ENCODE measurements at regions not wholly inside any gene's neighbourhood (a gene's known extent, or its start where the extent isn't known, plus 50 kb on each side); places are given as distances from the start of the nearest gene placed in this dataset.

- Histone ChIP-seq H2BK12ac (ENCODE audit: low read depth, low read length) (peak overlapping the region; percentile 23; the same call in 1 of the 2 replicates), H3K27ac (ENCODE audit: low read depth, low read length) (no peak overlapping the region), H4K5ac (ENCODE audit: insufficient read length, low read depth, low read length) (no peak overlapping the region), H3K36me3 (ENCODE audit: control insufficient read depth in 2 of 4, insufficient read depth in 4 of 4, low read length in 3 of 4) (no peaks in the 10 kb centered on the region), H4K20me1 (replicated peaks in 1 of 2; ENCODE audit: control insufficient read depth in 1 of 2, insufficient read depth in 2 of 2, low read length in 2 of 2) (no peaks in the 10 kb centered on the region), H3K4me3 (ENCODE audit: extremely low read depth in 1 of 4, insufficient read depth in 2 of 4, low read depth in 3 of 4, low read length in 4 of 4) (peak overlapping the region; percentile 57 to 64 (median 64)), H3K14ac (ENCODE audit: insufficient read length) (no peak overlapping the region), H2BK20ac (ENCODE audit: low read length) (no peak overlapping the region), H3K79me1 (ENCODE audit: low read depth, low read length) (no peaks in the 10 kb centered on the region), H3K4me2 (ENCODE audit: insufficient read depth in 1 of 2, low read depth in 2 of 2, low read length in 2 of 2) (peak overlapping the region; percentile 83 to 84), H3K9ac (replicated peaks in 1 of 4; ENCODE audit: extremely low read depth in 1 of 4, low read depth in 3 of 4, low read length in 3 of 4) (no peak overlapping the region), H3K18ac (ENCODE audit: extremely low read depth, low read length) (peak overlapping the region; percentile 87), H3K4ac (replicated peaks; ENCODE audit: insufficient read length, low read depth, low read length) (no peak overlapping the region), H3K79me2 (ENCODE audit: control insufficient read depth in 1 of 2, insufficient read depth in 2 of 2, low read length in 2 of 2) (no peaks in the 10 kb centered on the region), H2BK15ac (ENCODE audit: low read length) (peak overlapping the region; percentile 81; the same call in 1 of the 2 replicates), H2AFZ (ENCODE audit: low read length) (no peak overlapping the region), H3K23me2 (ENCODE audit: low read depth, low read length) (peaks cover 9% of the 10 kb centered on the region; the same call in 1 of the 2 replicates), H2BK5ac (ENCODE audit: low read depth, low read length) (no peak overlapping the region), H3K9me3 (ENCODE audit: insufficient read depth in 2 of 2, low read depth in 1 of 2, low read length in 1 of 2) (peaks cover 7 to 13% of the 10 kb centered on the region in 2 experiments; a peak in 2 of 4 replicates), H3K4me1 (replicated peaks in 1 of 4; ENCODE audit: control insufficient read depth in 3 of 4, insufficient read depth in 4 of 4, low read length in 3 of 4) (peaks cover 0 to 3% (median 0%) of the 10 kb centered on the region in 4 experiments; a peak in 2 of 7 replicates), H4K8ac (ENCODE audit: extremely low read depth, insufficient read depth, low read length) (0 out of 2 replicates have a peak overlapping the region, but pooled peaks have one; percentile 8), H3K27me3 (replicated peaks in 1 of 4; ENCODE audit: control insufficient read depth in 3 of 4, extremely low read depth in 1 of 4, insufficient read depth in 3 of 4, low read length in 3 of 4) (peaks cover 0 to 24% (median 20%) of the 10 kb centered on the region in 4 experiments; a peak in 6 of 7 replicates), H2AK5ac (ENCODE audit: low read depth, low read length) (peak overlapping the region; percentile 86; the same call in 1 of the 2 replicates), H2BK120ac (replicated peaks; ENCODE audit: low read depth, low read length) (no peak overlapping the region), H4K91ac (replicated peaks; ENCODE audit: insufficient read length, low read length) (peak overlapping the region; percentile 56), H3K56ac (replicated peaks; ENCODE audit: insufficient read length, low read depth, low read length) (no peak overlapping the region), H3K23ac (ENCODE audit: insufficient read length) (no peak overlapping the region)
- DNase-seq (ENCODE audit: low read depth in 1 of 2, low spot score in 2 of 2) (no peak), FAIRE-seq (no peak)
- ChIA-PET CTCF (ENCODE audit: partially characterized antibody) (interaction anchor here (0.7 to 2.5 kb wide), 11 partner anchors 8 to 486 kb away, joined by 3 to 7 read pairs (median 3); no protein-coding TSS in a partner anchor), POLR2A (ENCODE audit: partially characterized antibody) (interaction anchor here (0.6 to 1.1 kb wide), 4 partner anchors 13 to 211 kb away, joined by 3 read pairs; no protein-coding TSS in a partner anchor)
- no peak for TF ChIP-seq NANOG (IDR thresholded peaks at IDR 0.05; ENCODE audit: insufficient read depth, low read depth, low read length, poor library complexity, severe bottlenecking)
- 71% methylated on average over 21 of the region's 23 CpGs; no CpG with 5 or more reads in 1 of the 2 experiments for WGBS, 2 experiments (ENCODE audit: extremely low coverage in 1 of 2, insufficient coverage in 1 of 2, insufficient read length in 1 of 2, insufficient replicate concordance in 2 of 2, low coverage in 1 of 2, low lambda C conversion rate in 2 of 2, missing lambda C conversion rate in 1 of 2)
Observed at GRCh38 chr17:77527836-77528505, 387.2 kb downstream of the SEC14L1 start.
